ENCODE measurements at regions not wholly inside any gene's neighbourhood (a gene's known extent, or its start where the extent isn't known, plus 50 kb on each side); places are given as distances from the start of the nearest gene placed in this dataset.

DNA sequence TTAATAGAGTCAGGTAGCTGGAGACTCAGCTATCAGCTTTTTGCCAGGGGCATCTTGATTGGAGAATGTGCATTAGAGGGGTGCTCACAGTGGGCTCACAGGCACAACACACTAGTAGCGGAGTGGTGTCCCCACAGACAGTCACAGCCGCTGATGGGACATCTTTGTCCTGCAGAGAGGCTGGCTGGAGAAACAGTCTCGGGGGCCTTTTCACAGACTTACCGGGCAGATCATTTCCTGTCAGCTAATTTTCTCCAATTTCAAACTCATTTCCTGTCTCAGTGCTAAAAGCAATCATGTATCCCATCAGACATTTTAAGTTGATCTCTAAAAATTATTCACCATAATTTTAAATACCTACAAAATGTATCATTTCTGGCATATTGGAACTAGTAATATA, 562.6 kb downstream of the DCDC2C start:
- no peak for DNase-seq

DNA sequence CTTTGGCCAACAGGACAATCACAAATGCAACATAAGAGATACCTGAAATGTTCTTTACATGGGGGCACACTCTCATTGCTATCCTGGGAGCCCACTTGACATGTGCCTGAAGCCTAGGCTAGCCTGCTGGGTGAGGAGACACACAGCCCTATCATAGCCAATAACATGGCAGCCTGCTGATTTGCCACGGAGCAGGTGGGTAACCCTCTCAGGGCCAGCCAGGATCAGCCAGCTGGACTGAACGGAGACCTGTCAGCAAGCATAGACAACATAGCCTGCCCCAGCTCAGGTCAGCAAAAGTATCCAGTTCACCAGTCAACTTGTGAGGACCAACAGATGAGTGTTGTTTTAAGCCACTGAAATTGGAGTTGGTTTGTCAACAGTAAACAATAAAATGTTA, 566.5 kb downstream of the DCDC2C start:
- no peak for DNase-seq

GRCh38 chr2:4272261-4272858, 569.0 kb downstream of the DCDC2C start:
- DNase-seq: no peak

- DNase-seq: no peak
These were observed 575.0 kb downstream of the DCDC2C start for GRCh38 chr2:4278392-4278791.

DNA sequence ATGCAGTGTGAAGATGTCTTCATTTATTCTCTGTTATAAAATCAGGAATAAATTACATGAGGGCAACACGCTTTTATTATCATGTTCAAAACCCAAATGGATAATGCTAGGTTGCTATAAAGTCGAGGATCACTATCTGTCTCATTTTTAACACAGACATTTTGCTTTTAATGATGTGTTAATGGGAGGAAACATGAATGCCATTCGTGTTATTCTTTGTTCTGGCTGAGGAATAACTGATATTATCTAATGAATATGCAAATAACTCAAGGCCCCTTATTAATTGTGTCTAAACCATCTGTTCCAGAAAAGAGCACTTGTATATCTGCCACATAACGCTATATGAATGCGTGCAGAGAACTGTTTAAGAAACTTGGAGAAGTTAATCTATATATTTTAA, 576.1 kb downstream of the DCDC2C start:
- DNase-seq: no peak

DNA sequence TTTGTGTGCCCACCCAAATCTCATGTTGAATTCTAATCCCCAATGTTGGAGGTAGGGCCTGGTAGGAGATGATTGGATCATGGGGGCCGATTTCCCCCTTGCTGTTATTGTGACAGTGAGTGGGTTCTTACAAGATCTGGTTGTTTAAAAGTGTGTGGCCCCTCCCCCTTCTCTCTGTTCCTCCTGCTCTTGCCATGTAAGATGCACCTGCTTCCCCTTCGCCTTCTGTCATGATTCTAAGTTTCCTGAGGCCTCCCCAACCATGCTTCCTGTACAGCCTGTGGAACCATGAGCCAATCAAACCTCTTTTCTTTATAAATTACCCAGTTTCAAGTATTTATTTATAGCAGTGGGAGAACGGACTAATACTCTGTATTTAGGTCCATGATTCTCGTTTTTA, 588.1 kb downstream of the DCDC2C start:
- no peak for DNase-seq

DNA sequence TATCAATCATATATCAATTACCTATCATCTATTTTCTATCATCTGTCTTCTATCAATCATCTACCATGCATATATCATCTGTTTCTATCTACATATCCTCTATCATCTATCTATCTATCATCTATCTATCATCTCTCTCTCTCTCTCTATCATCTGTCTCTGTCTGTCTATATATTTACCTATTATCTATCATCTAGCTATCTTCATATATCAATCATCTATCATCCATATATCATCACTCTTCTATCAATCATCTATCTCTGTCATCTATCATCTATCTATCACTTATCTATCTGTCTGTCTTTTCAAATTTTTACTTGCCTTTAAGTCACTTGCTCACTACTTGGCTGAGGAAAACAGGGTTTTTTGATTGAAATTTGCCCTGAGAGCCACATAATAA, 592.3 kb downstream of the DCDC2C start:
- no peak for DNase-seq

- DNase-seq: no peak
These were observed 597.2 kb downstream of the DCDC2C start for GRCh38 chr2:4300616-4301015.

GRCh38 chr2:4324531-4324930, 621.2 kb downstream of the DCDC2C start:
- DNase-seq: no peak

DNA sequence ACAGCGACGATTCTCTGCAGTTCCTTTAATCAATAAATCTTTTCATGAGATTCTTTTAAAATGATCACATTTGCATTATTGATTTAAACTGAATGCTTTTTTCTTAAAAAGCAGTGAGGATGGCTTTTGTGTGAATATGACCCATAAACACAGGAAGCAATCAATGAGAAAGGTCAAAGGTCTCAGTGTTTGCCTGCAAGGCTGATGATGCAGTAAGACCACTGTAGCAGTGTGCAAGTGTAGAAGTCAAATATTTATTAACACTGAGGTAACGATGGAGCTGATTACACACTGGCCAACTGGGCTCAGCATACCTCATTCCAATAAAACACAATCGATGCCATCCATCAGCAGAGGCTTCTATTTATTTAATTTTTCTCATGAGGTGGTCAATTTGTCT, 633.5 kb downstream of the DCDC2C start:
- no peak for DNase-seq

- no peak for DNase-seq
These were observed 635.0 kb downstream of the DCDC2C start for GRCh38 chr2:4338345-4338744.

DNA sequence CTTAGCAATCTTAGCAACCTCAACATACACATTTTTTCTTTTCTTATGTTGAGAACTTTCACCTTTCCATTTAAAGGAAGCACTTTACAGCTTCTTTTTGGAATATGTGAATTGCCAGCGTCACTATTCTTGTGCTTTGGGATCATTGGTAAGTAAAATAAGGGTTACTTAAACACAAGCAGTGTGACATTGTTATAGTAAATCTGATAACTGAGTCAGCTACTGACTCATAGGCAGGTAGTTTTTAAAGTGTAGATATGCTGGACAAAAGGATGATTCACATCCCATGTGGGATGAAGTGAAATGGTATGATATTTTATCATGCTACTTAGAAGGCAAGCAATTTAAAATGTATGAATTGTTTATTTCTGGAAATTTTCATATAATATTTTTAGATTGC, 637.2 kb downstream of the DCDC2C start:
- no peak for DNase-seq

GRCh38 chr2:4346628-4347027, 643.3 kb downstream of the DCDC2C start:
- no peak for DNase-seq

- DNase-seq: no peak
These were observed 650.3 kb downstream of the DCDC2C start for GRCh38 chr2:4353668-4354067.

- no peak for DNase-seq
These were observed 650.8 kb downstream of the DCDC2C start for GRCh38 chr2:4354164-4354563.

- DNase-seq: no peak
These were observed 651.3 kb downstream of the DCDC2C start for GRCh38 chr2:4354678-4355077.

GRCh38 chr2:4356109-4356508, 652.7 kb downstream of the DCDC2C start:
- DNase-seq: no peak

- DNase-seq: no peak
These were observed 653.2 kb downstream of the DCDC2C start for GRCh38 chr2:4356541-4356940.

- no peak for DNase-seq
These were observed 653.7 kb downstream of the DCDC2C start for GRCh38 chr2:4357121-4357520.

GRCh38 chr2:4358837-4359236, 655.5 kb downstream of the DCDC2C start:
- DNase-seq: no peak

- DNase-seq: no peak
These were observed 665.5 kb downstream of the DCDC2C start for GRCh38 chr2:4368907-4369306.

GRCh38 chr2:4369826-4370419, 666.5 kb downstream of the DCDC2C start:
- no peak for DNase-seq

GRCh38 chr2:4370422-4371090, 667.2 kb downstream of the DCDC2C start:
- DNase-seq: no peak

- no peak for DNase-seq
These were observed 677.7 kb downstream of the DCDC2C start for GRCh38 chr2:4381049-4381448.

- no peak for DNase-seq
These were observed 678.4 kb downstream of the DCDC2C start for GRCh38 chr2:4381773-4382172.

Data from hippocampal formation (tissue), 2 donors.